ENCODE measurements at regions not wholly inside any gene's neighbourhood (a gene's known extent, or its start where the extent isn't known, plus 50 kb on each side); places are given as distances from the start of the nearest gene placed in this dataset.
"Not testable (repeated sequence)": the region's sequence is repeated elsewhere in the genome, so short reads cannot be mapped to it uniquely, and the experiment has no call there.

GRCh38 chr20:56752274-56752673 lies 123.2 kb downstream of the TFAP2C start:
- Histone ChIP-seq H3K9me3 (ENCODE audit: control insufficient read depth in 2 of 2, low read length in 2 of 2) (peaks cover 0 to under 1% of the 10 kb centered on the region in 2 donors), H3K27me3 (ENCODE audit: control insufficient read depth in 1 of 2, insufficient read depth in 2 of 2, low read length in 2 of 2) (peaks cover 10% of the 10 kb centered on the region in 2 donors), H3K27ac (ENCODE audit: low read length) (no peak overlapping the region), H3K9ac (ENCODE audit: low read length in 2 of 2) (no peak overlapping the region), H3K4me3 (ENCODE audit: low read length in 2 of 2) (no peak overlapping the region), H3K36me3 (ENCODE audit: control insufficient read depth in 2 of 2, insufficient read depth in 2 of 2, low read length in 2 of 2) (no peaks in the 10 kb centered on the region), H3K4me1 (ENCODE audit: control insufficient read depth, insufficient read depth, low read length) (no peaks in the 10 kb centered on the region)

- Histone ChIP-seq H3K4me1 (ENCODE audit: control insufficient read depth, insufficient read depth, low read length) (no peaks in the 10 kb centered on the region), H3K9me3 (ENCODE audit: control insufficient read depth in 2 of 2, low read length in 2 of 2) (peaks cover 0 to 3% of the 10 kb centered on the region in 2 donors), H3K27ac (ENCODE audit: low read length) (no peak overlapping the region), H3K36me3 (ENCODE audit: control insufficient read depth in 2 of 2, insufficient read depth in 2 of 2, low read length in 2 of 2) (no peaks in the 10 kb centered on the region), H3K4me3 (ENCODE audit: low read length in 2 of 2) (no peak overlapping the region), H3K27me3 (ENCODE audit: control insufficient read depth in 1 of 2, insufficient read depth in 2 of 2, low read length in 2 of 2) (peaks cover 3 to 4% of the 10 kb centered on the region in 2 donors), H3K9ac (ENCODE audit: low read length in 2 of 2) (no peak overlapping the region)
Observed at GRCh38 chr20:56755201-56755600, 126.1 kb downstream of the TFAP2C start.

- H3K9ac ChIP-seq (ENCODE audit: low read length in 2 of 2); H3K36me3 ChIP-seq (ENCODE audit: control insufficient read depth in 2 of 2, insufficient read depth in 2 of 2, low read length in 2 of 2); H3K27ac ChIP-seq (ENCODE audit: low read length); H3K4me1 ChIP-seq (ENCODE audit: control insufficient read depth, insufficient read depth, low read length); H3K9me3 ChIP-seq (ENCODE audit: control insufficient read depth in 2 of 2, low read length in 2 of 2); H3K27me3 ChIP-seq (ENCODE audit: control insufficient read depth in 1 of 2, insufficient read depth in 2 of 2, low read length in 2 of 2); H3K4me3 ChIP-seq (ENCODE audit: low read length in 2 of 2): not testable (repeated sequence)
Observed at GRCh38 chr20:56756658-56757057, 127.6 kb downstream of the TFAP2C start.

GRCh38 chr20:56758706-56759105 lies 129.6 kb downstream of the TFAP2C start:
- Histone ChIP-seq H3K36me3 (ENCODE audit: control insufficient read depth in 2 of 2, insufficient read depth in 2 of 2, low read length in 2 of 2) (no peaks in the 10 kb centered on the region), H3K9ac (ENCODE audit: low read length in 2 of 2) (no peak overlapping the region), H3K4me1 (ENCODE audit: control insufficient read depth, insufficient read depth, low read length) (no peaks in the 10 kb centered on the region), H3K27me3 (ENCODE audit: control insufficient read depth in 1 of 2, insufficient read depth in 2 of 2, low read length in 2 of 2) (no peaks in the 10 kb centered on the region), H3K27ac (ENCODE audit: low read length) (no peak overlapping the region), H3K4me3 (ENCODE audit: low read length in 2 of 2) (no peak overlapping the region), H3K9me3 (ENCODE audit: control insufficient read depth in 2 of 2, low read length in 2 of 2) (peaks cover 0 to 3% of the 10 kb centered on the region in 2 donors)

GRCh38 chr20:56759741-56760278 lies 130.7 kb downstream of the TFAP2C start:
- Histone ChIP-seq H3K36me3 (ENCODE audit: control insufficient read depth in 2 of 2, insufficient read depth in 2 of 2, low read length in 2 of 2) (no peaks in the 10 kb centered on the region), H3K9ac (ENCODE audit: low read length in 2 of 2) (no peak overlapping the region), H3K27ac (ENCODE audit: low read length) (no peak overlapping the region), H3K4me1 (ENCODE audit: control insufficient read depth, insufficient read depth, low read length) (no peaks in the 10 kb centered on the region), H3K4me3 (ENCODE audit: low read length in 2 of 2) (no peak overlapping the region), H3K27me3 (ENCODE audit: control insufficient read depth in 1 of 2, insufficient read depth in 2 of 2, low read length in 2 of 2) (no peaks in the 10 kb centered on the region), H3K9me3 (ENCODE audit: control insufficient read depth in 2 of 2, low read length in 2 of 2) (peaks cover 0 to 3% of the 10 kb centered on the region in 2 donors)

GRCh38 chr20:56760610-56761009 lies 131.5 kb downstream of the TFAP2C start:
- Histone ChIP-seq H3K9ac (ENCODE audit: low read length in 2 of 2) (no peak overlapping the region), H3K27ac (ENCODE audit: low read length) (no peak overlapping the region)

GRCh38 chr20:56761393-56761792 lies 132.3 kb downstream of the TFAP2C start:
- H3K4me3 ChIP-seq (ENCODE audit: low read length in 2 of 2): no peak overlapping the region
- H3K9ac ChIP-seq (ENCODE audit: low read length in 2 of 2): no peak overlapping the region
- H3K4me1 ChIP-seq (ENCODE audit: control insufficient read depth, insufficient read depth, low read length): no peaks in the 10 kb centered on the region
- H3K9me3 ChIP-seq (ENCODE audit: control insufficient read depth in 2 of 2, low read length in 2 of 2): peaks cover 3 to 7% of the 10 kb centered on the region in 2 donors
- H3K27me3 ChIP-seq (ENCODE audit: control insufficient read depth in 1 of 2, insufficient read depth in 2 of 2, low read length in 2 of 2): no peaks in the 10 kb centered on the region
- H3K36me3 ChIP-seq (ENCODE audit: control insufficient read depth in 2 of 2, insufficient read depth in 2 of 2, low read length in 2 of 2): no peaks in the 10 kb centered on the region
- H3K27ac ChIP-seq (ENCODE audit: low read length): no peak overlapping the region

More at GRCh38 chr20:56760610-56761009, 131.5 kb downstream of the TFAP2C start:
- peaks cover 0 to 3% of the 10 kb centered on the region in 2 donors for H3K9me3 ChIP-seq (ENCODE audit: control insufficient read depth in 2 of 2, low read length in 2 of 2)
- H3K4me1 ChIP-seq (ENCODE audit: control insufficient read depth, insufficient read depth, low read length): no peaks in the 10 kb centered on the region
- H3K4me3 ChIP-seq (ENCODE audit: low read length in 2 of 2): no peak overlapping the region
- no peaks in the 10 kb centered on the region for H3K27me3 ChIP-seq (ENCODE audit: control insufficient read depth in 1 of 2, insufficient read depth in 2 of 2, low read length in 2 of 2)
- no peaks in the 10 kb centered on the region for H3K36me3 ChIP-seq (ENCODE audit: control insufficient read depth in 2 of 2, insufficient read depth in 2 of 2, low read length in 2 of 2)

GRCh38 chr20:56762401-56762800 lies 133.3 kb downstream of the TFAP2C start:
- Histone ChIP-seq H3K4me1 (ENCODE audit: control insufficient read depth, insufficient read depth, low read length) (no peaks in the 10 kb centered on the region), H3K36me3 (ENCODE audit: control insufficient read depth in 2 of 2, insufficient read depth in 2 of 2, low read length in 2 of 2) (no peaks in the 10 kb centered on the region), H3K9ac (ENCODE audit: low read length in 2 of 2) (no peak overlapping the region), H3K4me3 (ENCODE audit: low read length in 2 of 2) (no peak overlapping the region), H3K27ac (ENCODE audit: low read length) (no peak overlapping the region), H3K9me3 (ENCODE audit: control insufficient read depth in 2 of 2, low read length in 2 of 2) (peaks cover 3 to 5% of the 10 kb centered on the region in 2 donors), H3K27me3 (ENCODE audit: control insufficient read depth in 1 of 2, insufficient read depth in 2 of 2, low read length in 2 of 2) (no peaks in the 10 kb centered on the region)

GRCh38 chr20:56762829-56763228 lies 133.7 kb downstream of the TFAP2C start:
- Histone ChIP-seq H3K9ac (ENCODE audit: low read length in 2 of 2) (no peak overlapping the region), H3K27me3 (ENCODE audit: control insufficient read depth in 1 of 2, insufficient read depth in 2 of 2, low read length in 2 of 2) (no peaks in the 10 kb centered on the region), H3K27ac (ENCODE audit: low read length) (no peak overlapping the region), H3K4me1 (ENCODE audit: control insufficient read depth, insufficient read depth, low read length) (no peaks in the 10 kb centered on the region), H3K36me3 (ENCODE audit: control insufficient read depth in 2 of 2, insufficient read depth in 2 of 2, low read length in 2 of 2) (no peaks in the 10 kb centered on the region), H3K9me3 (ENCODE audit: control insufficient read depth in 2 of 2, low read length in 2 of 2) (peaks cover 4% of the 10 kb centered on the region in 2 donors), H3K4me3 (ENCODE audit: low read length in 2 of 2) (no peak overlapping the region)

- H3K27ac ChIP-seq (ENCODE audit: low read length): no peak overlapping the region
- no peaks in the 10 kb centered on the region for H3K27me3 ChIP-seq (ENCODE audit: control insufficient read depth in 1 of 2, insufficient read depth in 2 of 2, low read length in 2 of 2)
- no peaks in the 10 kb centered on the region for H3K4me1 ChIP-seq (ENCODE audit: control insufficient read depth, insufficient read depth, low read length)
- H3K9me3 ChIP-seq (ENCODE audit: control insufficient read depth in 2 of 2, low read length in 2 of 2): peaks cover 4 to 9% of the 10 kb centered on the region in 2 donors
- no peaks in the 10 kb centered on the region for H3K36me3 ChIP-seq (ENCODE audit: control insufficient read depth in 2 of 2, insufficient read depth in 2 of 2, low read length in 2 of 2)
- H3K4me3 ChIP-seq (ENCODE audit: low read length in 2 of 2): no peak overlapping the region
- no peak overlapping the region for H3K9ac ChIP-seq (ENCODE audit: low read length in 2 of 2)
Observed at GRCh38 chr20:56764671-56765070, 135.6 kb downstream of the TFAP2C start.

- Histone ChIP-seq H3K36me3 (ENCODE audit: control insufficient read depth in 2 of 2, insufficient read depth in 2 of 2, low read length in 2 of 2) (no peaks in the 10 kb centered on the region), H3K4me3 (ENCODE audit: low read length in 2 of 2) (no peak overlapping the region), H3K27me3 (ENCODE audit: control insufficient read depth in 1 of 2, insufficient read depth in 2 of 2, low read length in 2 of 2) (no peaks in the 10 kb centered on the region), H3K9me3 (ENCODE audit: control insufficient read depth in 2 of 2, low read length in 2 of 2) (peaks cover 4 to 9% of the 10 kb centered on the region in 2 donors), H3K9ac (ENCODE audit: low read length in 2 of 2) (no peak overlapping the region), H3K27ac (ENCODE audit: low read length) (no peak overlapping the region), H3K4me1 (ENCODE audit: control insufficient read depth, insufficient read depth, low read length) (no peaks in the 10 kb centered on the region)
Observed at GRCh38 chr20:56765172-56766073, 136.3 kb downstream of the TFAP2C start.
